Bronchial epithelial cell (primary cell): ENCODE measurements at regions not wholly inside any gene's neighbourhood (a gene's known extent, or its start where the extent isn't known, plus 50 kb on each side); places are given as distances from the start of the nearest gene placed in this dataset.
A peak's percentile ranks its signal among the peaks of the same experiment; 100 is the strongest.

Experiments
- DNase-seq: peaks from one replicate; pipeline ENCODE4 v3.0.0-alpha.2; 2010; ENCODE audit warnings: low read depth
- FAIRE-seq: peaks from 2 replicates; lab custom pipeline; 2011; peaks lifted over from hg19 to GRCh38; lab: Jason Lieb, UNC
- H3K27me3 ChIP-seq: 2 replicates; pipeline ENCODE4 v1.5.1; 2011; ENCODE audit warnings: low read length; ENCODE audit not compliant: control insufficient read depth, insufficient read depth
- H3K36me3 ChIP-seq: 2 replicates; pipeline ENCODE4 v1.5.1; 2011; ENCODE audit warnings: low read length; ENCODE audit not compliant: control insufficient read depth, insufficient read depth
- H3K4me3 ChIP-seq: 2 replicates; pipeline ENCODE4 v1.5.1; 2011; ENCODE audit warnings: mild to moderate bottlenecking, low read depth, low read length, control low read depth
- TF ChIP-seq, protein P1 (sequence below): IDR thresholded peaks from 2 replicates; pipeline ENCODE4 v1.5.1; 2011; ENCODE audit warnings: mild to moderate bottlenecking, moderate library complexity, low read length, control low read depth, inconsistent platforms; ENCODE audit not compliant: insufficient read depth, severe bottlenecking

DNA sequence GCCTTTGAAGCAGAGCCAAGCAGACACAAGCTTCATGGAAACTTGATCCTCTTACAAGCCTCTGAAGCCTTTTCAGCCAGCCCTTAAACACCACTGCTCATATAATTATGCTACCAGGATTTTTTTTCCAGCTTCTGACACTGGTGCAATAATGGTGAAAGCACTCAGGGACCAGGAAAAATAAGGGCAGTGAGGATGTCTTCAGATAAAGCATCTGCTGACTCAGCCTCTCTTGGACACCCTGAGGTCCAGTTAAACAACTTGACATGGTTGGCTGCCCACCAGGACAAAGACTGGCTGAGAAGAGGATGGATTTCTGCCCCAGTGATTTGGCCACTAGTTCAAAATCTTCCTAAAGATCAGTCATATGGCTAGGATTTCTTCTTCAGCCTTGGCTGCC lies 124.2 kb upstream of the N4BP1 start:
- Histone ChIP-seq H3K27me3 (no peaks in the 10 kb centered on the region), H3K4me3 (no peak overlapping the region), H3K36me3 (no peaks in the 10 kb centered on the region)
- no peak for DNase-seq
- TF ChIP-seq, protein P1, sequence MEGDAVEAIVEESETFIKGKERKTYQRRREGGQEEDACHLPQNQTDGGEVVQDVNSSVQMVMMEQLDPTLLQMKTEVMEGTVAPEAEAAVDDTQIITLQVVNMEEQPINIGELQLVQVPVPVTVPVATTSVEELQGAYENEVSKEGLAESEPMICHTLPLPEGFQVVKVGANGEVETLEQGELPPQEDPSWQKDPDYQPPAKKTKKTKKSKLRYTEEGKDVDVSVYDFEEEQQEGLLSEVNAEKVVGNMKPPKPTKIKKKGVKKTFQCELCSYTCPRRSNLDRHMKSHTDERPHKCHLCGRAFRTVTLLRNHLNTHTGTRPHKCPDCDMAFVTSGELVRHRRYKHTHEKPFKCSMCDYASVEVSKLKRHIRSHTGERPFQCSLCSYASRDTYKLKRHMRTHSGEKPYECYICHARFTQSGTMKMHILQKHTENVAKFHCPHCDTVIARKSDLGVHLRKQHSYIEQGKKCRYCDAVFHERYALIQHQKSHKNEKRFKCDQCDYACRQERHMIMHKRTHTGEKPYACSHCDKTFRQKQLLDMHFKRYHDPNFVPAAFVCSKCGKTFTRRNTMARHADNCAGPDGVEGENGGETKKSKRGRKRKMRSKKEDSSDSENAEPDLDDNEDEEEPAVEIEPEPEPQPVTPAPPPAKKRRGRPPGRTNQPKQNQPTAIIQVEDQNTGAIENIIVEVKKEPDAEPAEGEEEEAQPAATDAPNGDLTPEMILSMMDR = no peak
- FAIRE-seq = no peak

DNA sequence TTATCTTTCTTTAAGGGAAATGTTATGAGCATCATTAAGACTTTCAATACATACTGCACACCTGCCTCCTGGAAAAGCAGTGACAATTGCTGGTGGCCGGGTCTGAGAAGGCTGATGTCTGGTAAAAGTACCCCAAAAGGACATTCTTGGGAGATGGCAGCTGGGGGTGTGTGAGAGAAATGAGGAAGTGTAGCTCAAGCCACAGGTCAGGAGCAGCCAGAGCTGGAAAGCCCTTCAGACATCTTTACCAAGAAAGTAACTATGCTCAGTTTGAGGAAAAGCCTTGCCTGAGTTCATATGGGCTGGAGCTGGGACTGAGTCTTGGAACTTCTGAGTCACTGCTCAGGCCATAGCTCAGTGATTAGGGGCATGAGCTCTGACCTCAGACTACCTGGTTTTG lies 94.7 kb upstream of the N4BP1 start:
- FAIRE-seq (no peak), DNase-seq (no peak)
- H3K27me3 ChIP-seq = no peaks in the 10 kb centered on the region
- H3K4me3 ChIP-seq = no peak overlapping the region
- TF ChIP-seq, protein P1 = no peak
- H3K36me3 ChIP-seq = no peaks in the 10 kb centered on the region

DNA sequence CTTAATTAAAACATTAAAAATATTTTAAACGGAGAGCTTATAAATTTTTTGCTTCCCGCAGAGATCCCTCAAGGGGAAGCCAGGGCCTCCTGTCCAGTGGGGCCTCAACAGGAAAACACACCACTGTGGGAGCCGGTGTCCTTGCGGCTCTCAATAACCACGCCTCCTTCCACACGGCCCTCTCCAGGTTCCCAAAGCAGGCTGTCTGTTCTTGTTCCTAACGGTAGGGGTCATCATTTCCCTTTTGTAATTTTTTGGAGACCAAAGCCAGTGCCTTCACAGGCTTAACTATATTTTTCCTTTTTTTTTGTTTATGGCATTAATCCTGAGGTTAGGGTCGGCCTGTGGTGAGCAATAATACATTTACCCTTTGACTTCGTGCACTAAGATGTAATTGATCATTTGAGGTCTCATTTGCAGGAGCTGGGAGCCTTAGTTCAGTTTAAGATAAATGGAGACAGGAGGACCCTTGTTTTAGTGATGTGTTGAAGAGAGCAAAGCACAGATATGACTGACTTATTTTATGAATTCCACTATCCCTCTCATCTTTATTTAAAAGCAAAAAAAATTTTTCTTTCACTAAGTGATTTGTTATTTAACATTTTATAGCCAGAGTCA lies 77.5 kb upstream of the N4BP1 start:
- H3K27me3 ChIP-seq = no peaks in the 10 kb centered on the region
- DNase-seq = peak; percentile 62
- TF ChIP-seq, protein P1 = peak; percentile 78
- H3K36me3 ChIP-seq = no peaks in the 10 kb centered on the region
- no peak overlapping the region for H3K4me3 ChIP-seq
- FAIRE-seq = no peak

DNA sequence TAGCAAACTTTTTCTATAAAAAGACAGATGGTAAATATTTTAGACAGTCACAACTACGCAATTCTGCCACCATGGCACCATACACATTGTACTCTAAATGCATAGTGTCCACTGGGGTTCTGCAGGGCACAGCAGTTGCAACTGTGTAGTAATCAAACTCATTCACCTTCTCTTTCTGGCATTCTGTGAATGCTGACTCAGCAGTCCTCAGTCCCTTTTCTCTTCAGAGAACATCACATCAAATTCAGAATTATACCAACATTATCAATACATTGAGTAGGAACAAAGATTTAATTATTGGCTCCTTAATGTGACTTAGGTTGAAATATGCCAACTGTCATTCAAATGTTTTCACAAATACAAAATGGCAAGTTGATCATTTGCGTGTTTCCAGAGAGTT lies 74.2 kb upstream of the N4BP1 start:
- Histone ChIP-seq H3K4me3 (no peak overlapping the region), H3K36me3 (no peaks in the 10 kb centered on the region), H3K27me3 (no peaks in the 10 kb centered on the region)
- TF ChIP-seq, protein P1 = no peak
- DNase-seq (no peak), FAIRE-seq (no peak)

DNA sequence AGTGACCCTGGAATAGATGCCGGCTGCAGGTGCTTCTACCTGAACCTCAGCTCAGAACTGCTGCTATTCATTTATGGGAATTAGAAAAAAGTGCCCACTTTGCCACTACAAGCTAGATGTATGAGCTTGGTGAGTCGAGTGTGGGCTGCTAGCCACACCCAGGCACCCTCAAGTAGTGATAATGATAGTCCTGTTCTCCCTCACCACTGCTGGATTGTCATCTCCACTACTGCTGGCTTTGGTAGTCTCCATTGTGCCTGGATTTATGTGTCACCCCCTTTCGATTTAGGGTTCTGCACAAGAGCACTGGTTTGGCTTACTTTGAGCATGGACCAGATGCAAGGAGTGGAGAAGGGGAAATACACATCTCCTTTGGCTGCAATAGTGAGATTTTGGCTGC lies 73.0 kb upstream of the N4BP1 start:
- TF ChIP-seq, protein P1 = no peak
- Histone ChIP-seq H3K4me3 (no peak overlapping the region), H3K36me3 (no peaks in the 10 kb centered on the region), H3K27me3 (no peaks in the 10 kb centered on the region)
- FAIRE-seq = peak; percentile 28
- no peak for DNase-seq

DNA sequence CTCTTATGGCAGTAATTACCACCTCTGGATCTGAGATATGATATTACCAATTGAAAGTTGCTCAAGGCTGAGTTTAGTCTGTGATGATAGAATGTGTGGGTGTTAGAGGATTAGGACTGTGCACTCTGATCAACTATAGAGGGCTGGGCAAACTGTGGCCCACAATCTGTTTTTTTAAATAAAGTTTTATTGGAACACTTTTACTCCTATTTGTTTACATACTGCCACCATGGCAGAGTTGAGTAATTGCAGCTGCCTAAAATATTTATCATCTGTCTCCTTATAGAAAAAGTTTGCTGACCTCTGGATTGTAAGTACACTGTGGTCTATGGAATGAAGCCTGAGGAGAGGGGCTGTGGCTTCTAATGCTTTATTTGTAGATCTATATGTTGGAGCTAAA lies 71.5 kb upstream of the N4BP1 start:
- FAIRE-seq (no peak), DNase-seq (no peak)
- TF ChIP-seq, protein P1 = no peak
- H3K27me3 ChIP-seq = no peaks in the 10 kb centered on the region
- no peak overlapping the region for H3K4me3 ChIP-seq
- H3K36me3 ChIP-seq = no peaks in the 10 kb centered on the region
